ENCODE measurements at regions not wholly inside any gene's neighbourhood (a gene's known extent, or its start where the extent isn't known, plus 50 kb on each side); places are given as distances from the start of the nearest gene placed in this dataset.

DNA sequence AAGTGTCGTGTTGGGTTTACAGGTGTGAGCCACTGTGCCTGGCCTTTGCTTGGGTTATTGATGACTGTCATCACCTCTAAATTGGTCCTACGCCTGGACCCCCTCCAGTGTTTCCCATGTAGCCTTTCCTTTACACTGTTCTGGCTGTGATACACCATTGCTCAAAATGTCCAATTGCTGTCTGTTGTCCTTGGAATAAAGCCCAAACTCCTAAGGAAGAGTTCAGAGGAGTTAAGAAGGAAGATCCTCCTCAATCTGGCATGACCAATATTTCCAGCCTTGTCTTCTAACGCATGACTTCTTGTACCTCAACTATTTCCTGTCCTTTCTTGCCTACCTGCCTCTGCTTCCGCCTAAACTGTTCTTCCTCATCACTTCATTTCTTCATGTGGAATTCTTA lies 113.1 kb downstream of the POLR2M start:
- ChIA-PET POLR2A (no interaction called here), CTCF (interaction anchor here (0.5 kb wide), 1 partner anchor 10 kb away, joined by 3 read pairs; no protein-coding TSS in a partner anchor)
- Histone ChIP-seq H3K9me3 (ENCODE audit: control insufficient read depth, insufficient read depth, low read depth, low read length) (no peaks in the 10 kb centered on the region), H3K4me3 (ENCODE audit: low read depth, low read length) (no peak overlapping the region), H3K4me1 (ENCODE audit: control insufficient read depth, insufficient read depth, low read length) (no peaks in the 10 kb centered on the region), H3K27ac (ENCODE audit: extremely low read depth, low read depth, low read length) (no peak overlapping the region), H3K36me3 (ENCODE audit: control insufficient read depth in 2 of 2, insufficient read depth in 1 of 2, low read length in 2 of 2) (no peaks in the 10 kb centered on the region)
- TF ChIP-seq IKZF3 (tag by site-specific recombination; IDR thresholded peaks at IDR 0.05) (no peak), ZNF791 (tag by site-specific recombination; IDR thresholded peaks at IDR 0.05) (no peak), ZNF830 (tag by site-specific recombination; IDR thresholded peaks at IDR 0.05; ENCODE audit: low read depth) (no peak)

DNA sequence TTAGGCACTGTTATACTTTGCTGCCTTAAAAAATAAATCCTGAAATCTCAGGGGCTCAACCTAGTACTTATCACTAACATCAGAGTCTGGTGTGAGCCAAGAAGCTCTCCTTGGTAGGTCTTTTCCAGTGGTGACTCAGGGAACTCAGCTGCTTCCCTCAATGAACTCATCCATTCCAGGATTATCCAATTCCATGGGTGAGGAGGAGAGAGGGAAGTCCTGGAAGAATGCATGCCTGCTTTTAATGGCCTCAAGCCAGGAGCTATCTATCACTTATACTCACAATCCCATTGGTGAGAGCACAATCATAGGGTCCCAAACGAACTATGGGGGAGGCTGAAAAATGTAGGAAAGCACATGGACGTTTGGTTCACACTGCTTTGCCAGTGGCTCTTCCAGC lies 113.6 kb downstream of the POLR2M start:
- ChIA-PET POLR2A (no interaction called here), CTCF (interaction anchor here (0.5 kb wide), 1 partner anchor 10 kb away, joined by 3 read pairs; no protein-coding TSS in a partner anchor)
- no peak overlapping the region for H3K27ac ChIP-seq (ENCODE audit: extremely low read depth, low read depth, low read length)
- H3K4me3 ChIP-seq (ENCODE audit: low read depth, low read length): no peak overlapping the region
- no peaks in the 10 kb centered on the region for H3K9me3 ChIP-seq (ENCODE audit: control insufficient read depth, insufficient read depth, low read depth, low read length)
- H3K4me1 ChIP-seq (ENCODE audit: control insufficient read depth, insufficient read depth, low read length): no peaks in the 10 kb centered on the region
- TF ChIP-seq ZBTB11 (tag by site-specific recombination; conservative IDR thresholded peaks at IDR 0.05; ENCODE audit: low read depth) (no peak), ZNF776 (tag by site-specific recombination; IDR thresholded peaks at IDR 0.05; ENCODE audit: borderline replicate concordance) (no peak), ZNF121 (tag by site-specific recombination; IDR thresholded peaks at IDR 0.05) (no peak), ZNF777 (tag by site-specific recombination; IDR thresholded peaks at IDR 0.05; ENCODE audit: borderline replicate concordance) (no peak), ZSCAN18 (tag by site-specific recombination; IDR thresholded peaks at IDR 0.05) (no peak), ZNF292 (tag by site-specific recombination; IDR thresholded peaks at IDR 0.05; ENCODE audit: borderline replicate concordance, low read depth) (no peak), GLI4 (tag by site-specific recombination; IDR thresholded peaks at IDR 0.05) (no peak), ZNF768 (tag by site-specific recombination; IDR thresholded peaks at IDR 0.05) (no peak), ZNF362 (tag by site-specific recombination; IDR thresholded peaks at IDR 0.05) (no peak), ZNF138 (tag by site-specific recombination; IDR thresholded peaks at IDR 0.05; ENCODE audit: borderline replicate concordance) (no peak), ZNF580 (tag by site-specific recombination; IDR thresholded peaks at IDR 0.05) (no peak), MYNN (tag by site-specific recombination; IDR thresholded peaks at IDR 0.05; ENCODE audit: borderline replicate concordance) (no peak), FEZF1 (tag by site-specific recombination; IDR thresholded peaks at IDR 0.05) (no peak), ZNF280C (tag by site-specific recombination; IDR thresholded peaks at IDR 0.05) (no peak), ZNF785 (tag by site-specific recombination; IDR thresholded peaks at IDR 0.05) (no peak), ZNF514 (tag by site-specific recombination; IDR thresholded peaks at IDR 0.05) (no peak), ZNF140 (tag by site-specific recombination; IDR thresholded peaks at IDR 0.05) (no peak)
- TF ChIP-seq, protein P1, sequence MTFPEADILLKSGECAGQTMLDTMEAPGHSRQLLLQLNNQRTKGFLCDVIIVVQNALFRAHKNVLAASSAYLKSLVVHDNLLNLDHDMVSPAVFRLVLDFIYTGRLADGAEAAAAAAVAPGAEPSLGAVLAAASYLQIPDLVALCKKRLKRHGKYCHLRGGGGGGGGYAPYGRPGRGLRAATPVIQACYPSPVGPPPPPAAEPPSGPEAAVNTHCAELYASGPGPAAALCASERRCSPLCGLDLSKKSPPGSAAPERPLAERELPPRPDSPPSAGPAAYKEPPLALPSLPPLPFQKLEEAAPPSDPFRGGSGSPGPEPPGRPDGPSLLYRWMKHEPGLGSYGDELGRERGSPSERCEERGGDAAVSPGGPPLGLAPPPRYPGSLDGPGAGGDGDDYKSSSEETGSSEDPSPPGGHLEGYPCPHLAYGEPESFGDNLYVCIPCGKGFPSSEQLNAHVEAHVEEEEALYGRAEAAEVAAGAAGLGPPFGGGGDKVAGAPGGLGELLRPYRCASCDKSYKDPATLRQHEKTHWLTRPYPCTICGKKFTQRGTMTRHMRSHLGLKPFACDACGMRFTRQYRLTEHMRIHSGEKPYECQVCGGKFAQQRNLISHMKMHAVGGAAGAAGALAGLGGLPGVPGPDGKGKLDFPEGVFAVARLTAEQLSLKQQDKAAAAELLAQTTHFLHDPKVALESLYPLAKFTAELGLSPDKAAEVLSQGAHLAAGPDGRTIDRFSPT (tag by site-specific recombination; IDR thresholded peaks at IDR 0.05): no peak
- no peaks in the 10 kb centered on the region for H3K36me3 ChIP-seq (ENCODE audit: control insufficient read depth in 2 of 2, insufficient read depth in 1 of 2, low read length in 2 of 2)

Data from HEK293 (cell line).